ENCODE measurements at regions not wholly inside any gene's neighbourhood (a gene's known extent, or its start where the extent isn't known, plus 50 kb on each side); places are given as distances from the start of the nearest gene placed in this dataset.
"Not testable (repeated sequence)": the region's sequence is repeated elsewhere in the genome, so short reads cannot be mapped to it uniquely, and the experiment has no call there.

DNA sequence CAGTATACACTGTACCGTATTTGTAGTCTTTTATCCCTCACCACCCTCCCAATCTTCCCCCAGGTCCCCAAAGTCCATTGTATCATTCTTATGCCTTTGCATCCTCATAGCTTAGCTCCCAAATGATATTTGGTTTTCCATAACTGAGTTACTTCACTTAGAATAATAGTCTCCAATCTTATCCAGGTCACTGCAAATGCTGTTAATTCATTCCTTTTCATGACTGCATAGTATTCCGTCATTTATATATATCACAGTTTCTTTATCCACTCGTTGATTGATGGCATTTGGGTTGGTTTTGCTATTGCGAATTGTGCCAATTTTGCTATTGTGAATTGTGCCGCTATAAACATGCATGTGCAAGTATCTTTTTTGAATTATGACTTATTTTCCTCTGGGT lies 83.6 kb upstream of the MSTN start:
- H3K9ac ChIP-seq (ENCODE audit: insufficient read depth in 1 of 2, low read depth in 2 of 2, low read length in 2 of 2); H3K27me3 ChIP-seq (ENCODE audit: control insufficient read depth in 2 of 2, insufficient read depth in 2 of 2, low read length in 2 of 2); H3K9me1 ChIP-seq (ENCODE audit: control insufficient read depth, insufficient read depth, low read length); H3K27ac ChIP-seq (ENCODE audit: extremely low read depth, low read depth, low read length); DNase-seq (ENCODE audit: extremely low read depth in 1 of 4, low spot score in 3 of 4); H3K9me3 ChIP-seq (replicated peaks; ENCODE audit: control insufficient read depth, insufficient read depth, low read depth, low read length); H2AFZ ChIP-seq (ENCODE audit: low read depth, low read length); H3K79me2 ChIP-seq (ENCODE audit: control insufficient read depth, insufficient read depth, low read length); BruUV-seq (replicated peaks); H4K20me1 ChIP-seq (replicated peaks; ENCODE audit: control insufficient read depth, insufficient read depth, low read length); FAIRE-seq; ATAC-seq; intact Hi-C loops (cut with micrococcal nuclease); POLR2A ChIA-PET; H3K36me3 ChIP-seq (ENCODE audit: control insufficient read depth, insufficient read depth, low read length); CTCF ChIA-PET (ENCODE audit: low intra/inter-chr PET ratio); in situ Hi-C loops (cut with MboI); H3K4me3 ChIP-seq; H3K4me2 ChIP-seq (ENCODE audit: insufficient read depth, low read length); H3K4me1 ChIP-seq (replicated peaks in 1 of 2; ENCODE audit: control insufficient read depth in 2 of 2, insufficient read depth in 2 of 2, low read length in 2 of 2): not testable (repeated sequence)
- TF ChIP-seq RBM25 (IDR thresholded peaks at IDR 0.05; ENCODE audit: low read depth, low read length, severe bottlenecking) = peak; percentile 18
- TF ChIP-seq BCOR (IDR thresholded peaks at IDR 0.05) = 0 out of 2 replicates have a peak, but pooled peaks have one; percentile 24
- TF ChIP-seq ZNF146 (CRISPR knock-in tag; IDR thresholded peaks at IDR 0.05; ENCODE audit: unreplicated experiment) = peak; percentile 74
- 15% methylated on average over 5 of the region's 5 CpGs for WGBS (ENCODE audit: insufficient coverage, low coverage, missing lambda C conversion rate)

DNA sequence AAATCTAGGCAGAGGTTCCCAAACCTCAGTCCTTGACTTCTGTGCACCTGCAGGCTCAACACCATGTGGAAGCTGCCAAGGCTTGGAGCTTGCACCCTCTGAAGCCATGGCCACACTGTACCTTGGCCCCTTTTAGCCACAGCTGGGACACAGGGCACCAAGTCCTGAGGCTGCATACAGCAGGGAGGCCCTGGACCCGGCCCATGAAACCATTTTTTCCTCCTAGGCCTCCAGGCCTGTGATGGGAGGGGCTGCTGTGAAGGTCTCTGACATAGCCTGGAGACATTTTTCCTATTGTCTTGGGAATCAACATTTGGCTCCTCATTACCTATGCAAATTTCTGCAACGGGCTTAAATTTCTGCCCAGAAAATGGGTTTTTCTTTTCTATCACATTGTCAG lies 77.9 kb upstream of the MSTN start:
- H3K9me1 ChIP-seq (ENCODE audit: control insufficient read depth, insufficient read depth, low read length); H3K4me2 ChIP-seq (ENCODE audit: insufficient read depth, low read length); H3K4me3 ChIP-seq; in situ Hi-C loops (cut with MboI); H3K9ac ChIP-seq (ENCODE audit: insufficient read depth in 1 of 2, low read depth in 2 of 2, low read length in 2 of 2); H3K36me3 ChIP-seq (ENCODE audit: control insufficient read depth, insufficient read depth, low read length); H4K20me1 ChIP-seq (replicated peaks; ENCODE audit: control insufficient read depth, insufficient read depth, low read length); CTCF ChIA-PET (ENCODE audit: low intra/inter-chr PET ratio); H3K79me2 ChIP-seq (ENCODE audit: control insufficient read depth, insufficient read depth, low read length); H3K4me1 ChIP-seq (replicated peaks in 1 of 2; ENCODE audit: control insufficient read depth in 2 of 2, insufficient read depth in 2 of 2, low read length in 2 of 2); FAIRE-seq; DNase-seq (ENCODE audit: extremely low read depth in 1 of 4, low spot score in 3 of 4); H3K27me3 ChIP-seq (ENCODE audit: control insufficient read depth in 2 of 2, insufficient read depth in 2 of 2, low read length in 2 of 2); ATAC-seq; intact Hi-C loops (cut with micrococcal nuclease); BruUV-seq (replicated peaks); H3K27ac ChIP-seq (ENCODE audit: extremely low read depth, low read depth, low read length); H3K9me3 ChIP-seq (replicated peaks; ENCODE audit: control insufficient read depth, insufficient read depth, low read depth, low read length); H2AFZ ChIP-seq (ENCODE audit: low read depth, low read length): not testable (repeated sequence)
- TF ChIP-seq TRIM28 (IDR thresholded peaks at IDR 0.05) = peak; percentile 83; the same call in 1 of the 2 replicates
- TF ChIP-seq ZFP36 (IDR thresholded peaks at IDR 0.05; ENCODE audit: low read depth, low read length, partially characterized antibody) = peak; percentile 78
- TF ChIP-seq, protein P1, sequence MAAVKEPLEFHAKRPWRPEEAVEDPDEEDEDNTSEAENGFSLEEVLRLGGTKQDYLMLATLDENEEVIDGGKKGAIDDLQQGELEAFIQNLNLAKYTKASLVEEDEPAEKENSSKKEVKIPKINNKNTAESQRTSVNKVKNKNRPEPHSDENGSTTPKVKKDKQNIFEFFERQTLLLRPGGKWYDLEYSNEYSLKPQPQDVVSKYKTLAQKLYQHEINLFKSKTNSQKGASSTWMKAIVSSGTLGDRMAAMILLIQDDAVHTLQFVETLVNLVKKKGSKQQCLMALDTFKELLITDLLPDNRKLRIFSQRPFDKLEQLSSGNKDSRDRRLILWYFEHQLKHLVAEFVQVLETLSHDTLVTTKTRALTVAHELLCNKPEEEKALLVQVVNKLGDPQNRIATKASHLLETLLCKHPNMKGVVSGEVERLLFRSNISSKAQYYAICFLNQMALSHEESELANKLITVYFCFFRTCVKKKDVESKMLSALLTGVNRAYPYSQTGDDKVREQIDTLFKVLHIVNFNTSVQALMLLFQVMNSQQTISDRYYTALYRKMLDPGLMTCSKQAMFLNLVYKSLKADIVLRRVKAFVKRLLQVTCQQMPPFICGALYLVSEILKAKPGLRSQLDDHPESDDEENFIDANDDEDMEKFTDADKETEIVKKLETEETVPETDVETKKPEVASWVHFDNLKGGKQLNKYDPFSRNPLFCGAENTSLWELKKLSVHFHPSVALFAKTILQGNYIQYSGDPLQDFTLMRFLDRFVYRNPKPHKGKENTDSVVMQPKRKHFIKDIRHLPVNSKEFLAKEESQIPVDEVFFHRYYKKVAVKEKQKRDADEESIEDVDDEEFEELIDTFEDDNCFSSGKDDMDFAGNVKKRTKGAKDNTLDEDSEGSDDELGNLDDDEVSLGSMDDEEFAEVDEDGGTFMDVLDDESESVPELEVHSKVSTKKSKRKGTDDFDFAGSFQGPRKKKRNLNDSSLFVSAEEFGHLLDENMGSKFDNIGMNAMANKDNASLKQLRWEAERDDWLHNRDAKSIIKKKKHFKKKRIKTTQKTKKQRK (IDR thresholded peaks at IDR 0.05; ENCODE audit: borderline replicate concordance, low read depth, low read length) = peak; percentile 47; the same call in 1 of the 2 replicates
- TF ChIP-seq, protein P2, sequence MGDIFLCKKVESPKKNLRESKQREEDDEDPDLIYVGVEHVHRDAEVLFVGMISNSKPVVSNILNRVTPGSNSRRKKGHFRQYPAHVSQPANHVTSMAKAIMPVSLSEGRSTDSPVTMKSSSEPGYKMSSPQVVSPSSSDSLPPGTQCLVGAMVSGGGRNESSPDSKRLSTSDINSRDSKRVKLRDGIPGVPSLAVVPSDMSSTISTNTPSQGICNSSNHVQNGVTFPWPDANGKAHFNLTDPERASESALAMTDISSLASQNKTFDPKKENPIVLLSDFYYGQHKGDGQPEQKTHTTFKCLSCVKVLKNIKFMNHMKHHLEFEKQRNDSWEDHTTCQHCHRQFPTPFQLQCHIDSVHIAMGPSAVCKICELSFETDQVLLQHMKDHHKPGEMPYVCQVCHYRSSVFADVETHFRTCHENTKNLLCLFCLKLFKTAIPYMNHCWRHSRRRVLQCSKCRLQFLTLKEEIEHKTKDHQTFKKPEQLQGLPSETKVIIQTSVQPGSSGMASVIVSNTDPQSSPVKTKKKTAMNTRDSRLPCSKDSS (IDR thresholded peaks at IDR 0.05; ENCODE audit: low read depth, partially characterized antibody) = peak; percentile 54
- 42% methylated on average over 2 of the region's 2 CpGs for WGBS (ENCODE audit: insufficient coverage, low coverage, missing lambda C conversion rate)
- POLR2A ChIA-PET = interaction anchor here (0.8 kb wide), 1 partner anchor 15 kb away, joined by 3 read pairs; no protein-coding TSS in a partner anchor
